ENCODE measurements at regions not wholly inside any gene's neighbourhood (a gene's known extent, or its start where the extent isn't known, plus 50 kb on each side); places are given as distances from the start of the nearest gene placed in this dataset.
"Not testable (repeated sequence)": the region's sequence is repeated elsewhere in the genome, so short reads cannot be mapped to it uniquely, and the experiment has no call there.

- intact Hi-C loops (cut with DNase I, micrococcal nuclease): no loop called here
- no peak for ATAC-seq
- CTCF ChIA-PET: no interaction called here
- H3K4me1 Mint-ChIP-seq: peaks cover 11% of the 10 kb centered on the region
- POLR2A ChIA-PET: no interaction called here
- no peaks in the 10 kb centered on the region for H3K36me3 Mint-ChIP-seq (ENCODE audit: low read depth)
- H3K27ac Mint-ChIP-seq: no peak overlapping the region
- peaks cover 2% of the 10 kb centered on the region for H3K27me3 Mint-ChIP-seq
- no peak overlapping the region for H3K4me3 Mint-ChIP-seq
- no peaks in the 10 kb centered on the region for H3K9me3 Mint-ChIP-seq (ENCODE audit: low read depth)
- DNase-seq: peak; percentile 22
Measured at GRCh38 chr15:75776065-75776423, 63.4 kb upstream of the CSPG4 start.

- intact Hi-C loops (cut with DNase I, micrococcal nuclease): no loop called here
- peaks cover 2% of the 10 kb centered on the region for H3K27me3 Mint-ChIP-seq
- ChIA-PET CTCF (no interaction called here), POLR2A (no interaction called here)
- H3K36me3 Mint-ChIP-seq (ENCODE audit: low read depth): no peaks in the 10 kb centered on the region
- no peak overlapping the region for H3K4me3 Mint-ChIP-seq
- peaks cover 11% of the 10 kb centered on the region for H3K4me1 Mint-ChIP-seq
- H3K9me3 Mint-ChIP-seq (ENCODE audit: low read depth): no peaks in the 10 kb centered on the region
- no peak overlapping the region for H3K27ac Mint-ChIP-seq
- ATAC-seq: no peak
- DNase-seq: no peak
Measured at GRCh38 chr15:75775296-75776064, 62.8 kb upstream of the CSPG4 start.

- H3K27ac Mint-ChIP-seq; intact Hi-C loops (cut with DNase I, micrococcal nuclease); CTCF ChIA-PET; H3K4me3 Mint-ChIP-seq; POLR2A ChIA-PET; DNase-seq; H3K9me3 Mint-ChIP-seq (ENCODE audit: low read depth); ATAC-seq; H3K27me3 Mint-ChIP-seq; H3K36me3 Mint-ChIP-seq (ENCODE audit: low read depth): not testable (repeated sequence)
- H3K4me1 Mint-ChIP-seq: peaks cover 11% of the 10 kb centered on the region
Measured at GRCh38 chr15:75773974-75774373, 61.3 kb upstream of the CSPG4 start.

GRCh38 chr15:75771054-75771453 lies 58.4 kb upstream of the CSPG4 start:
- POLR2A ChIA-PET: not testable (repeated sequence)

GRCh38 chr15:75770131-75770530 lies 57.5 kb upstream of the CSPG4 start:
- intact Hi-C loops (cut with DNase I, micrococcal nuclease): no loop called here
- DNase-seq (no peak), ATAC-seq (no peak)
- no peak overlapping the region for H3K4me3 Mint-ChIP-seq
- H3K9me3 Mint-ChIP-seq (ENCODE audit: low read depth): no peaks in the 10 kb centered on the region
- H3K4me1 Mint-ChIP-seq: no peaks in the 10 kb centered on the region
- H3K27ac Mint-ChIP-seq: no peak overlapping the region
- H3K27me3 Mint-ChIP-seq: no peaks in the 10 kb centered on the region
- H3K36me3 Mint-ChIP-seq (ENCODE audit: low read depth): no peaks in the 10 kb centered on the region
- ChIA-PET POLR2A (no interaction called here), CTCF (interaction anchor here (0.9 to 1.1 kb wide), 2 partner anchors 31 to 41 kb away, joined by 4 read pairs; no protein-coding TSS in a partner anchor)

More at GRCh38 chr15:75771054-75771453, 58.4 kb upstream of the CSPG4 start:
- H3K9me3 Mint-ChIP-seq (ENCODE audit: low read depth); ATAC-seq; H3K4me1 Mint-ChIP-seq; H3K4me3 Mint-ChIP-seq; H3K36me3 Mint-ChIP-seq (ENCODE audit: low read depth); H3K27ac Mint-ChIP-seq; DNase-seq; H3K27me3 Mint-ChIP-seq; intact Hi-C loops (cut with DNase I, micrococcal nuclease): not testable (repeated sequence)
- CTCF ChIA-PET: interaction anchor here (0.9 to 1.1 kb wide), 2 partner anchors 30 to 42 kb away, joined by 4 read pairs; no protein-coding TSS in a partner anchor

GRCh38 chr15:75768526-75768925 lies 55.9 kb upstream of the CSPG4 start:
- DNase-seq; H3K9me3 Mint-ChIP-seq (ENCODE audit: low read depth); H3K27me3 Mint-ChIP-seq; intact Hi-C loops (cut with DNase I, micrococcal nuclease); ATAC-seq; CTCF ChIA-PET; H3K4me3 Mint-ChIP-seq; H3K4me1 Mint-ChIP-seq; H3K36me3 Mint-ChIP-seq (ENCODE audit: low read depth); POLR2A ChIA-PET; H3K27ac Mint-ChIP-seq: not testable (repeated sequence)

- H3K36me3 Mint-ChIP-seq (ENCODE audit: low read depth); H3K4me1 Mint-ChIP-seq; H3K27ac Mint-ChIP-seq; DNase-seq; CTCF ChIA-PET; intact Hi-C loops (cut with DNase I, micrococcal nuclease); H3K4me3 Mint-ChIP-seq; H3K27me3 Mint-ChIP-seq; H3K9me3 Mint-ChIP-seq (ENCODE audit: low read depth); POLR2A ChIA-PET; ATAC-seq: not testable (repeated sequence)
Measured at GRCh38 chr15:75765551-75766305, 53.1 kb upstream of the CSPG4 start.

- H3K27me3 Mint-ChIP-seq; H3K36me3 Mint-ChIP-seq (ENCODE audit: low read depth); H3K4me1 Mint-ChIP-seq; CTCF ChIA-PET; H3K27ac Mint-ChIP-seq; H3K4me3 Mint-ChIP-seq; ATAC-seq; POLR2A ChIA-PET; H3K9me3 Mint-ChIP-seq (ENCODE audit: low read depth); DNase-seq; intact Hi-C loops (cut with DNase I, micrococcal nuclease): not testable (repeated sequence)
Measured at GRCh38 chr15:75764845-75765550, 52.4 kb upstream of the CSPG4 start.

- ATAC-seq; intact Hi-C loops (cut with DNase I, micrococcal nuclease); H3K4me3 Mint-ChIP-seq; DNase-seq; H3K27me3 Mint-ChIP-seq; H3K4me1 Mint-ChIP-seq; CTCF ChIA-PET; H3K36me3 Mint-ChIP-seq (ENCODE audit: low read depth); H3K27ac Mint-ChIP-seq; POLR2A ChIA-PET; H3K9me3 Mint-ChIP-seq (ENCODE audit: low read depth): not testable (repeated sequence)
Measured at GRCh38 chr15:75763635-75764600, 51.3 kb upstream of the CSPG4 start.

- Mint-ChIP-seq H3K36me3 (ENCODE audit: low read depth) (no peaks in the 10 kb centered on the region), H3K27me3 (no peaks in the 10 kb centered on the region), H3K4me3 (no peak overlapping the region), H3K9me3 (ENCODE audit: low read depth) (no peaks in the 10 kb centered on the region), H3K27ac (no peak overlapping the region), H3K4me1 (peaks cover 10% of the 10 kb centered on the region)
- intact Hi-C loops (cut with DNase I, micrococcal nuclease): no loop called here
- CTCF ChIA-PET: no interaction called here
- DNase-seq (no peak), ATAC-seq (no peak)
- POLR2A ChIA-PET: no interaction called here
Measured at GRCh38 chr15:75763137-75763611, 50.5 kb upstream of the CSPG4 start.
